ENCODE measurements at regions not wholly inside any gene's neighbourhood (a gene's known extent, or its start where the extent isn't known, plus 50 kb on each side); places are given as distances from the start of the nearest gene placed in this dataset.

GRCh38 chr11:31995032-31995431 lies 95.8 kb upstream of the RCN1 start:
- intact Hi-C loops (cut with DNase I; ENCODE audit: low total_unique reads) = no loop called here
- WGBS, 5 donors = 70 to 78% (median 77%) methylated on average over 7 of the region's 7 CpGs
- H3K9me3 ChIP-seq = no peaks in the 10 kb centered on the region

GRCh38 chr11:31987118-31988005 lies 103.5 kb upstream of the RCN1 start:
- TF ChIP-seq, protein P1, sequence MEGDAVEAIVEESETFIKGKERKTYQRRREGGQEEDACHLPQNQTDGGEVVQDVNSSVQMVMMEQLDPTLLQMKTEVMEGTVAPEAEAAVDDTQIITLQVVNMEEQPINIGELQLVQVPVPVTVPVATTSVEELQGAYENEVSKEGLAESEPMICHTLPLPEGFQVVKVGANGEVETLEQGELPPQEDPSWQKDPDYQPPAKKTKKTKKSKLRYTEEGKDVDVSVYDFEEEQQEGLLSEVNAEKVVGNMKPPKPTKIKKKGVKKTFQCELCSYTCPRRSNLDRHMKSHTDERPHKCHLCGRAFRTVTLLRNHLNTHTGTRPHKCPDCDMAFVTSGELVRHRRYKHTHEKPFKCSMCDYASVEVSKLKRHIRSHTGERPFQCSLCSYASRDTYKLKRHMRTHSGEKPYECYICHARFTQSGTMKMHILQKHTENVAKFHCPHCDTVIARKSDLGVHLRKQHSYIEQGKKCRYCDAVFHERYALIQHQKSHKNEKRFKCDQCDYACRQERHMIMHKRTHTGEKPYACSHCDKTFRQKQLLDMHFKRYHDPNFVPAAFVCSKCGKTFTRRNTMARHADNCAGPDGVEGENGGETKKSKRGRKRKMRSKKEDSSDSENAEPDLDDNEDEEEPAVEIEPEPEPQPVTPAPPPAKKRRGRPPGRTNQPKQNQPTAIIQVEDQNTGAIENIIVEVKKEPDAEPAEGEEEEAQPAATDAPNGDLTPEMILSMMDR (IDR thresholded peaks at IDR 0.05) = no peak
- no peak for TF ChIP-seq EP300 (IDR thresholded peaks at IDR 0.05)
- TF ChIP-seq POLR2AphosphoS5 (IDR thresholded peaks at IDR 0.05) = no peak
- no peak for TF ChIP-seq POLR2A (IDR thresholded peaks at IDR 0.05)
- 15 to 29% (median 17%) methylated on average over 27 to 64 of the region's 64 CpGs for WGBS, 5 donors
- H3K4me3 ChIP-seq = peak overlapping the region in 1 of 4 donors; percentile 22

More at GRCh38 chr11:31995032-31995431, 95.8 kb upstream of the RCN1 start:
- peak in 1 of 2 donors; percentile 5 for DNase-seq
- Histone ChIP-seq H3K4me3 (no peak overlapping the region), H3K36me3 (no peaks in the 10 kb centered on the region), H3K27me3 (peaks cover 0 to under 1% (median 0%) of the 10 kb centered on the region in 3 donors), H3K27ac (no peak overlapping the region), H3K4me1 (no peaks in the 10 kb centered on the region)
- TF ChIP-seq POLR2A (IDR thresholded peaks at IDR 0.05) = no peak
- no peak for TF ChIP-seq POLR2AphosphoS5 (IDR thresholded peaks at IDR 0.05)
- no peak for TF ChIP-seq EP300 (IDR thresholded peaks at IDR 0.05)
- TF ChIP-seq, protein P1 (IDR thresholded peaks at IDR 0.05) = no peak

DNA sequence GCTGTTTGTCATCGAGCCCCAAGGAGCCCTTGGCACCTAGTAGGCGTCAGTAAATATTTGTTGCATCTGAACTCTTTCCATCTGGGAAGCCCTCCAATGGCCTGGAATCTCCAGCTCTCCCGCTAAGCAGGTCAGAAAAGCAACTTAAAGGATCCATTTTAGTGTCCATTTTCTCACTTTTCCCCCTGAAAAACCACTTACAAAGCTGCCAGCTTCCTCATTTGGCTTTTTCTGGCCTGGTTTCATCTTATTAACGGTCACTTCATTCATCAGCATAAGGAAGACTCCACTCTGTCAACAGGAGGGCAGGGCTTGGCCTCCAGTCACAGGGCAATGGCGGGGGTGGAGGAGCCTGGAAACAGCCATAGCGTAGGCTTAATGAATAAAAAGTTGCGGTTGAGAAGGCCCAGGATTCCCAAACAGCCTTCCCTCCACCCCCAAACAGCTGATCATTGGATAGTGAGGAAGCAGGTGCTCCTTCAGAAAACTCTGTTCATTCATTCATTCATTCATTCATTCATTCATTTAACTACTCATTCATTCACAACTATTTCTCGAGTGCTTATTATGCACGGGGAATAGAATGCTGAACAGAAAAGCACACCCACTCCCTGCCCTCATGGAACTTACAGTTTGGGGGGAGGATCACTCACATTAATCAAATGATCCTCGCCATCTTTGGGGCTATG lies 104.5 kb upstream of the RCN1 start:
- H3K36me3 ChIP-seq = no peaks in the 10 kb centered on the region
- no peak overlapping the region for H3K4me3 ChIP-seq
- no peak overlapping the region for H3K27ac ChIP-seq
- WGBS, 5 donors = 56 to 64% (median 60%) methylated on average over 10 of the region's 10 CpGs
- intact Hi-C loops (cut with DNase I; ENCODE audit: low total_unique reads) = no loop called here
- TF ChIP-seq POLR2A (IDR thresholded peaks at IDR 0.05) (no peak), EP300 (IDR thresholded peaks at IDR 0.05) (no peak), POLR2AphosphoS5 (IDR thresholded peaks at IDR 0.05) (no peak)
- TF ChIP-seq, protein P1 (IDR thresholded peaks at IDR 0.05) = no peak
- H3K9me3 ChIP-seq = no peaks in the 10 kb centered on the region
- H3K4me1 ChIP-seq = peaks cover 0 to 7% (median 6%) of the 10 kb centered on the region in 4 donors
- DNase-seq = no peak
- H3K27me3 ChIP-seq = peaks cover 9 to 49% (median 24%) of the 10 kb centered on the region in 3 donors

More at GRCh38 chr11:31987118-31988005, 103.5 kb upstream of the RCN1 start:
- Histone ChIP-seq H3K27me3 (peaks cover 9 to 49% (median 24%) of the 10 kb centered on the region in 3 donors), H3K4me1 (peaks cover 0 to 7% (median 6%) of the 10 kb centered on the region in 4 donors), H3K27ac (no peak overlapping the region), H3K9me3 (no peaks in the 10 kb centered on the region), H3K36me3 (no peaks in the 10 kb centered on the region)
- intact Hi-C loops (cut with DNase I; ENCODE audit: low total_unique reads) = no loop called here
- peak in 1 of 2 donors; percentile 43 for DNase-seq

- WGBS, 5 donors = 52 to 90% (median 87%) methylated on average over 1 of the region's 1 CpG
- TF ChIP-seq POLR2AphosphoS5 (IDR thresholded peaks at IDR 0.05) (no peak), EP300 (IDR thresholded peaks at IDR 0.05) (no peak), POLR2A (IDR thresholded peaks at IDR 0.05) (no peak)
- TF ChIP-seq, protein P1 (IDR thresholded peaks at IDR 0.05) = no peak
- intact Hi-C loops (cut with DNase I; ENCODE audit: low total_unique reads) = no loop called here
- H3K27me3 ChIP-seq = peaks cover 0 to 23% (median 6%) of the 10 kb centered on the region in 3 donors
- H3K27ac ChIP-seq = no peak overlapping the region
- no peaks in the 10 kb centered on the region for H3K36me3 ChIP-seq
- H3K4me3 ChIP-seq = no peak overlapping the region
- H3K9me3 ChIP-seq = no peaks in the 10 kb centered on the region
- H3K4me1 ChIP-seq = no peaks in the 10 kb centered on the region
- DNase-seq = no peak
These were observed 109.4 kb upstream of the RCN1 start for GRCh38 chr11:31981457-31981856.
